ENCODE measurements at regions not wholly inside any gene's neighbourhood (a gene's known extent, or its start where the extent isn't known, plus 50 kb on each side); places are given as distances from the start of the nearest gene placed in this dataset.

DNA sequence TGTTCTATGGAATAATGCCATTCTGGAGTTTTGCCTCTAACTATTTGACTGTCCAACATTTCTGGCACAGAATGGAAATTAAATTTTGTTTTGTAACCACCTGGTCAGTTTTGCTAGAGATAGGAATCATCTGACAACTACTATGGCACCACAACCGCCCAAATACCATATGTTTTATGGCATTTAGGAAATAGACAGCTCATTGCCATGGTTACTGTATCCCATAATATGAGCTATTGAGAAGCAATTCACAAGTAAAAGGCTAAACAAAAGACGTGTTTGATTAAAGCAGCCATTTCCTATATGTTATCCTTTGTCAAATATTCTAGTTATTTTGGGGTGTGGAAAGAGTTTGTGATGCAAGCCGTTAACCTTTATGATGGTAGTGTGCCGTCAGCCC, 1105.3 kb upstream of the LCORL start:
- no peak overlapping the region for H3K27ac ChIP-seq (replicated peaks)
- DNase-seq (ENCODE audit: low read depth in 1 of 2, low spot score in 1 of 2) = no peak
- no peaks in the 10 kb centered on the region for H3K27me3 ChIP-seq (ENCODE audit: insufficient read depth, poor library complexity, severe bottlenecking)
- H3K4me3 ChIP-seq (replicated peaks; ENCODE audit: insufficient read depth, low read length) = no peak overlapping the region
- TF ChIP-seq SPI1 (IDR thresholded peaks at IDR 0.05; ENCODE audit: borderline replicate concordance, low read depth) (no peak), GABPA (IDR thresholded peaks at IDR 0.05; ENCODE audit: low read depth) (no peak), REST (IDR thresholded peaks at IDR 0.05; ENCODE audit: insufficient replicate concordance, low read depth) (no peak), POLR2AphosphoS5 (IDR thresholded peaks at IDR 0.05; ENCODE audit: low read depth) (no peak)
- TF ChIP-seq, protein P1, sequence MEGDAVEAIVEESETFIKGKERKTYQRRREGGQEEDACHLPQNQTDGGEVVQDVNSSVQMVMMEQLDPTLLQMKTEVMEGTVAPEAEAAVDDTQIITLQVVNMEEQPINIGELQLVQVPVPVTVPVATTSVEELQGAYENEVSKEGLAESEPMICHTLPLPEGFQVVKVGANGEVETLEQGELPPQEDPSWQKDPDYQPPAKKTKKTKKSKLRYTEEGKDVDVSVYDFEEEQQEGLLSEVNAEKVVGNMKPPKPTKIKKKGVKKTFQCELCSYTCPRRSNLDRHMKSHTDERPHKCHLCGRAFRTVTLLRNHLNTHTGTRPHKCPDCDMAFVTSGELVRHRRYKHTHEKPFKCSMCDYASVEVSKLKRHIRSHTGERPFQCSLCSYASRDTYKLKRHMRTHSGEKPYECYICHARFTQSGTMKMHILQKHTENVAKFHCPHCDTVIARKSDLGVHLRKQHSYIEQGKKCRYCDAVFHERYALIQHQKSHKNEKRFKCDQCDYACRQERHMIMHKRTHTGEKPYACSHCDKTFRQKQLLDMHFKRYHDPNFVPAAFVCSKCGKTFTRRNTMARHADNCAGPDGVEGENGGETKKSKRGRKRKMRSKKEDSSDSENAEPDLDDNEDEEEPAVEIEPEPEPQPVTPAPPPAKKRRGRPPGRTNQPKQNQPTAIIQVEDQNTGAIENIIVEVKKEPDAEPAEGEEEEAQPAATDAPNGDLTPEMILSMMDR (IDR thresholded peaks at IDR 0.05; ENCODE audit: insufficient read depth, low read length) = no peak

GRCh38 chr4:19123681-19124080, 1102.1 kb upstream of the LCORL start:
- Histone ChIP-seq H3K4me3 (replicated peaks; ENCODE audit: insufficient read depth, low read length) (no peak overlapping the region), H3K27me3 (ENCODE audit: insufficient read depth, poor library complexity, severe bottlenecking) (no peaks in the 10 kb centered on the region), H3K27ac (replicated peaks) (no peak overlapping the region)
- no peak for DNase-seq (ENCODE audit: low read depth in 1 of 2, low spot score in 1 of 2)
- no peak for TF ChIP-seq GABPA (IDR thresholded peaks at IDR 0.05; ENCODE audit: low read depth)
- TF ChIP-seq REST (IDR thresholded peaks at IDR 0.05; ENCODE audit: insufficient replicate concordance, low read depth) = no peak
- TF ChIP-seq, protein P1 (IDR thresholded peaks at IDR 0.05; ENCODE audit: insufficient read depth, low read length) = no peak
- TF ChIP-seq POLR2AphosphoS5 (IDR thresholded peaks at IDR 0.05; ENCODE audit: low read depth) = no peak
- TF ChIP-seq SPI1 (IDR thresholded peaks at IDR 0.05; ENCODE audit: borderline replicate concordance, low read depth) = no peak

GRCh38 chr4:19119904-19120560, 1098.5 kb upstream of the LCORL start:
- DNase-seq (ENCODE audit: low read depth in 1 of 2, low spot score in 1 of 2) = no peak
- no peak overlapping the region for H3K27ac ChIP-seq (replicated peaks)
- no peak overlapping the region for H3K4me3 ChIP-seq (replicated peaks; ENCODE audit: insufficient read depth, low read length)
- TF ChIP-seq GABPA (IDR thresholded peaks at IDR 0.05; ENCODE audit: low read depth) = no peak
- TF ChIP-seq REST (IDR thresholded peaks at IDR 0.05; ENCODE audit: insufficient replicate concordance, low read depth) = no peak
- TF ChIP-seq, protein P1 (IDR thresholded peaks at IDR 0.05; ENCODE audit: insufficient read depth, low read length) = no peak
- TF ChIP-seq POLR2AphosphoS5 (IDR thresholded peaks at IDR 0.05; ENCODE audit: low read depth) = no peak
- TF ChIP-seq SPI1 (IDR thresholded peaks at IDR 0.05; ENCODE audit: borderline replicate concordance, low read depth) = no peak
- no peaks in the 10 kb centered on the region for H3K27me3 ChIP-seq (ENCODE audit: insufficient read depth, poor library complexity, severe bottlenecking)

Data from HL-60 (cell line).